GM18907 (cell line): ENCODE measurements at regions not wholly inside any gene's neighbourhood (a gene's known extent, or its start where the extent isn't known, plus 50 kb on each side); places are given as distances from the start of the nearest gene placed in this dataset.
"Not testable (repeated sequence)": the region's sequence is repeated elsewhere in the genome, so short reads cannot be mapped to it uniquely, and the experiment has no call there.

ENCODE experiments used
- ATAC-seq: cut with Tn5 transposase; IDR thresholded peaks from one replicate; pipeline ENCODE4 v1.9.1; 2021; ENCODE audit warnings: mild to moderate bottlenecking, moderate library complexity; ENCODE audit not compliant: unreplicated experiment

- ATAC-seq = no peak
Measured at GRCh38 chr13:76630629-76631230, 255.5 kb downstream of the KCTD12 start.

GRCh38 chr13:76622315-76623040, 263.7 kb downstream of the KCTD12 start:
- no peak for ATAC-seq

- ATAC-seq = no peak
Measured at GRCh38 chr13:76621705-76622104, 264.5 kb downstream of the KCTD12 start.

GRCh38 chr13:76620036-76620435, 266.2 kb downstream of the KCTD12 start:
- no peak for ATAC-seq

GRCh38 chr13:76619631-76620030, 266.6 kb downstream of the KCTD12 start:
- ATAC-seq = no peak

GRCh38 chr13:76610819-76611415, 275.3 kb downstream of the KCTD12 start:
- ATAC-seq = no peak

GRCh38 chr13:76609643-76610042, 276.6 kb downstream of the KCTD12 start:
- ATAC-seq = no peak

- ATAC-seq = no peak
Measured at GRCh38 chr13:76607866-76608265, 278.3 kb downstream of the KCTD12 start.

- ATAC-seq = no peak
Measured at GRCh38 chr13:76600081-76600480, 286.1 kb downstream of the KCTD12 start.

GRCh38 chr13:76597868-76598267, 288.3 kb downstream of the KCTD12 start:
- ATAC-seq = no peak

GRCh38 chr13:76596216-76596615, 290.0 kb downstream of the KCTD12 start:
- no peak for ATAC-seq

GRCh38 chr13:76594435-76594834, 291.8 kb downstream of the KCTD12 start:
- no peak for ATAC-seq

- no peak for ATAC-seq
Measured at GRCh38 chr13:76586842-76587241, 299.4 kb downstream of the KCTD12 start.

GRCh38 chr13:76579701-76580100, 306.5 kb downstream of the KCTD12 start:
- ATAC-seq = no peak

GRCh38 chr13:76575634-76576033, 310.6 kb downstream of the KCTD12 start:
- not testable (repeated sequence) for ATAC-seq

GRCh38 chr13:76570510-76570971, 315.7 kb downstream of the KCTD12 start:
- no peak for ATAC-seq

- no peak for ATAC-seq
Measured at GRCh38 chr13:76556627-76557026, 329.6 kb downstream of the KCTD12 start.

- no peak for ATAC-seq
Measured at GRCh38 chr13:76552807-76553206, 333.4 kb downstream of the KCTD12 start.

GRCh38 chr13:76552041-76552772, 334.0 kb downstream of the KCTD12 start:
- ATAC-seq = no peak

GRCh38 chr13:76542176-76542575, 344.0 kb downstream of the KCTD12 start:
- no peak for ATAC-seq

- ATAC-seq = no peak
Measured at GRCh38 chr13:76538004-76538403, 348.2 kb downstream of the KCTD12 start.
